HAP-1 (cell line): ENCODE measurements at regions not wholly inside any gene's neighbourhood (a gene's known extent, or its start where the extent isn't known, plus 50 kb on each side); places are given as distances from the start of the nearest gene placed in this dataset.
A peak's percentile ranks its signal among the peaks of the same experiment; 100 is the strongest.

ENCODE experiments used
- DNase-seq, 2 experiments: peaks; one replicate each; pipeline ENCODE4 v3.0.0-alpha.2; 2016 to 2020; ENCODE audit warnings: low spot score in 2 of 2
- H3K27me3 ChIP-seq: fragments of 250-450 bp; sonication (Bioruptor Pico); 2 replicates; pipeline ENCODE4 v1.5.1; 2020; ENCODE audit warnings: low read depth, mild to moderate bottlenecking, moderate library complexity
- H3K36me3 ChIP-seq: fragments of 250-450 bp; sonication (Bioruptor Pico); replicated peaks from 2 replicates; pipeline ENCODE4 v1.5.1; 2020; ENCODE audit warnings: mild to moderate bottlenecking
- H3K4me1 ChIP-seq: fragments of 250-450 bp; sonication (Bioruptor Pico); 2 replicates; pipeline ENCODE4 v1.5.1; 2020; ENCODE audit warnings: mild to moderate bottlenecking
- H3K4me3 ChIP-seq: fragments of 250-450 bp; sonication (Bioruptor Pico); 2 replicates; pipeline ENCODE4 v1.5.1; 2020; ENCODE audit warnings: mild to moderate bottlenecking, moderate library complexity
- H3K9me3 ChIP-seq: fragments of 250-450 bp; sonication (Bioruptor Pico); 2 replicates; pipeline ENCODE4 v1.5.1; 2020; ENCODE audit warnings: mild to moderate bottlenecking, moderate library complexity
- in situ Hi-C: fragments of 300-500 bp; cut with MboI; formaldehyde crosslinking; loops from 3 replicates; pipeline ENCODE4 v1.14.3; 2020; ENCODE audit warnings: low sequenced_read_pairs, inconsistent platforms, mixed read lengths

DNA sequence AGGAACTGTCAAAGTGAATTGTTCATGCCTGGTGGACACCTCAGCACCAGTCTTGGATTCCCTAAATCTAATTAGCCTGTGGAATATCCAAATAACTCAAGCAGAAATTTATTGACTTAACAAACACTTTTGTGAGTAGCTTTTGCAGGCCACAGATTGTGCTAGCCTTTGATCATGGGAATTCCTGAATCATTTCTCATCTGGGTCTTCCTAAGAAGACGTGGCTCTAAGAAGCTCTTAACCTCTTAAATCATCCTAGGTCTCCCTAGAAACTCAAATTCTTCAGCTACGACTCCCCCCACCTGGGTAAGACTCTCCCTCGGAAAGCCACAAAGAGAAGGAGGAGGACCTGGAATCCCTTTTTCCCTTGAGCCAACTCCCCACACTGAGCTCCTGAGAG, 53.8 kb upstream of the PSEN2 start:
- no peak for DNase-seq
- Histone ChIP-seq H3K36me3 (no peaks in the 10 kb centered on the region), H3K27me3 (no peaks in the 10 kb centered on the region), H3K4me1 (peaks cover 6% of the 10 kb centered on the region), H3K4me3 (no peak overlapping the region), H3K9me3 (no peaks in the 10 kb centered on the region)
- in situ Hi-C loops, result no loop called here

- Histone ChIP-seq H3K36me3 (no peaks in the 10 kb centered on the region), H3K27me3 (no peaks in the 10 kb centered on the region), H3K9me3 (no peaks in the 10 kb centered on the region), H3K4me1 (peaks cover 6% of the 10 kb centered on the region), H3K4me3 (no peak overlapping the region)
- peak; percentile 46 to 59 for DNase-seq
- in situ Hi-C loops, result no loop called here
Observed at GRCh38 chr1:226814751-226815537, 55.5 kb upstream of the PSEN2 start.

GRCh38 chr1:226813671-226814591, 56.5 kb upstream of the PSEN2 start:
- Histone ChIP-seq H3K4me3 (no peak overlapping the region), H3K9me3 (no peaks in the 10 kb centered on the region), H3K36me3 (no peaks in the 10 kb centered on the region), H3K4me1 (peaks cover 6% of the 10 kb centered on the region), H3K27me3 (no peaks in the 10 kb centered on the region)
- no peak for DNase-seq
- in situ Hi-C loops, result no loop called here

- H3K9me3 ChIP-seq, result no peaks in the 10 kb centered on the region
- no peaks in the 10 kb centered on the region for H3K36me3 ChIP-seq
- no peak overlapping the region for H3K4me3 ChIP-seq
- DNase-seq, result no peak
- no peaks in the 10 kb centered on the region for H3K27me3 ChIP-seq
- in situ Hi-C loops, result no loop called here
- peaks cover 6% of the 10 kb centered on the region for H3K4me1 ChIP-seq
Observed at GRCh38 chr1:226810681-226811080, 59.7 kb upstream of the PSEN2 start.

GRCh38 chr1:226809785-226810571, 60.4 kb upstream of the PSEN2 start:
- Histone ChIP-seq H3K4me3 (no peak overlapping the region), H3K4me1 (peaks cover under 1% of the 10 kb centered on the region; the same call in 1 of the 2 replicates), H3K36me3 (no peaks in the 10 kb centered on the region), H3K27me3 (no peaks in the 10 kb centered on the region), H3K9me3 (no peaks in the 10 kb centered on the region)
- in situ Hi-C loops, result no loop called here
- DNase-seq, result no peak

- H3K4me3 ChIP-seq, result no peak overlapping the region
- no peak for DNase-seq
- no peaks in the 10 kb centered on the region for H3K27me3 ChIP-seq
- no peaks in the 10 kb centered on the region for H3K4me1 ChIP-seq
- H3K9me3 ChIP-seq, result no peaks in the 10 kb centered on the region
- H3K36me3 ChIP-seq, result no peaks in the 10 kb centered on the region
- in situ Hi-C loops, result no loop called here
Observed at GRCh38 chr1:226808501-226808900, 61.9 kb upstream of the PSEN2 start.

GRCh38 chr1:226806988-226807387, 63.4 kb upstream of the PSEN2 start:
- Histone ChIP-seq H3K4me1 (no peaks in the 10 kb centered on the region), H3K9me3 (no peaks in the 10 kb centered on the region), H3K4me3 (no peak overlapping the region), H3K27me3 (no peaks in the 10 kb centered on the region), H3K36me3 (no peaks in the 10 kb centered on the region)
- in situ Hi-C loops, result no loop called here
- no peak for DNase-seq

DNA sequence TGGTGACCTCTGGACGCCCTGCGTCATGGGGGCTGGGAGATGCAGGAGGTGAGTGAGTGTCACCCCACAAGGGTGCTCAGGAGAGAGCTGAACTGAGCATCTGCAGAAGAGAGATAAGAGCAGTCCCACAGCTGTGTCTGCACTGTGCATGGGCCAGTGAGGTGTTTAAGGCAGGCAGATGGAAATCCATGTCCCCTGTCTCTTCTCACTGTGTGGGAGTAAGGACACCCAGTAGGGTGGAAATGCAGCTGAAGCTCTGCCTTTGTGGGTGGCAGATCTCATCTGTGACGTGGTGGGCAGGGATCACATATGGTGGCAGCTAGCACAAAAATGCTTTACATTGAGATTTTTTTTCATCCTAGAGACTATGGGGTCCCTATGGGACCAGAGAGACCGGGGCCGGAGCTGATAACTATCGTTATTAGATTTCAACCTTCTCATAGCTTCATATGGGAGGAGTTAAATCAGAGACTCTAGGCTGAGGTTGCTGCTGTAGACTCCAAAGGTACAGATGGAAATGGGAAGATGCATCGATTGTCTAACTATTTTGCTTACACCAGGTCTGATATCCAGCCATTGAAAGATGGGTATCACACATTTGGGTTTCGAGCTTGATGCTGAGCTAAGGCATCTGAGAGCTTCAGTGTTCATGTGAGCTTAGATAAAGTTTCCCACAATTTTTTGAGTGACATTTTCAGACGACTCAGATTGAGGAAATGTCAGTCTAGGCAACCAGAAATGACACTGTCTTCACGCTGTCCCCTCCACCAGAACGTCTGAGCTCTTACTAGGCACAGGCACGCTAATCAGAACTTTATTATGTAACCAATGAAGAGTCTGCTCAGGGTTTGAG, 65.3 kb upstream of the PSEN2 start:
- in situ Hi-C loops, result no loop called here
- Histone ChIP-seq H3K27me3 (no peaks in the 10 kb centered on the region), H3K36me3 (no peaks in the 10 kb centered on the region), H3K4me1 (no peaks in the 10 kb centered on the region), H3K4me3 (no peak overlapping the region), H3K9me3 (no peaks in the 10 kb centered on the region)
- DNase-seq, result no peak

DNA sequence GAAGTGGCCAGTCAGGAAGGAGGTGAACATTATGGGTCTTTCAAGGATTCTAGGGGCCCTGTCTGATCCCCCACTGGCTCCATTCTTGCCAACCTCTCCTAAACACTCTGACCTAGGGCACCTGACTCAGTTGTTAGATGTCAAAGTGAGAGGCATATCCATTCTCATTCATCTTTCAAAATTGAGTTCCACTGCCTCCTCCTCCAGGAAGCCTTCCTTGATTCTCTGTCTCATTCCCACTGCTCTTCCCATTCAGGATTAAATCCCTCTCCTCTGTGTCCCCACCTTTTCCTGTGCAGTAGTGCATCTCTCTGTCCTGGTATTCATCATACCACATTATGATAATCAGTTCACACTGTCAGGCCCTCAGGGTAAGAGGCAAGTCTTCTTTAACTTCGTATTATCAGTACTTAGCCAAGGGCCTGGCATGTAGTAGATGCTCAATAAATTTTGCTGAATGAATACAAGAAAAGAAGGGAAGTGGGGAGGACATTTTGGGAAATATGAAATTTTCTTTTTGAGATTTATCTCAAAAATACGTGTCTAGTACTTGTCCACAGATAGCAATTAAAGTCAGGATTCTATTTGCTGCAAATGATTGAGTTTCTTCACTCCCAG, 61.8 kb upstream of the ITPKB start:
- Histone ChIP-seq H3K4me1 (no peaks in the 10 kb centered on the region), H3K27me3 (no peaks in the 10 kb centered on the region), H3K36me3 (no peaks in the 10 kb centered on the region), H3K9me3 (no peaks in the 10 kb centered on the region), H3K4me3 (no peak overlapping the region)
- in situ Hi-C loops, result no loop called here
- no peak for DNase-seq

- Histone ChIP-seq H3K27me3 (no peaks in the 10 kb centered on the region), H3K9me3 (no peaks in the 10 kb centered on the region), H3K4me1 (no peaks in the 10 kb centered on the region), H3K4me3 (no peak overlapping the region), H3K36me3 (no peaks in the 10 kb centered on the region)
- DNase-seq, result no peak
- in situ Hi-C loops, result no loop called here
Observed at GRCh38 chr1:226799634-226800281, 60.7 kb upstream of the ITPKB start.

DNA sequence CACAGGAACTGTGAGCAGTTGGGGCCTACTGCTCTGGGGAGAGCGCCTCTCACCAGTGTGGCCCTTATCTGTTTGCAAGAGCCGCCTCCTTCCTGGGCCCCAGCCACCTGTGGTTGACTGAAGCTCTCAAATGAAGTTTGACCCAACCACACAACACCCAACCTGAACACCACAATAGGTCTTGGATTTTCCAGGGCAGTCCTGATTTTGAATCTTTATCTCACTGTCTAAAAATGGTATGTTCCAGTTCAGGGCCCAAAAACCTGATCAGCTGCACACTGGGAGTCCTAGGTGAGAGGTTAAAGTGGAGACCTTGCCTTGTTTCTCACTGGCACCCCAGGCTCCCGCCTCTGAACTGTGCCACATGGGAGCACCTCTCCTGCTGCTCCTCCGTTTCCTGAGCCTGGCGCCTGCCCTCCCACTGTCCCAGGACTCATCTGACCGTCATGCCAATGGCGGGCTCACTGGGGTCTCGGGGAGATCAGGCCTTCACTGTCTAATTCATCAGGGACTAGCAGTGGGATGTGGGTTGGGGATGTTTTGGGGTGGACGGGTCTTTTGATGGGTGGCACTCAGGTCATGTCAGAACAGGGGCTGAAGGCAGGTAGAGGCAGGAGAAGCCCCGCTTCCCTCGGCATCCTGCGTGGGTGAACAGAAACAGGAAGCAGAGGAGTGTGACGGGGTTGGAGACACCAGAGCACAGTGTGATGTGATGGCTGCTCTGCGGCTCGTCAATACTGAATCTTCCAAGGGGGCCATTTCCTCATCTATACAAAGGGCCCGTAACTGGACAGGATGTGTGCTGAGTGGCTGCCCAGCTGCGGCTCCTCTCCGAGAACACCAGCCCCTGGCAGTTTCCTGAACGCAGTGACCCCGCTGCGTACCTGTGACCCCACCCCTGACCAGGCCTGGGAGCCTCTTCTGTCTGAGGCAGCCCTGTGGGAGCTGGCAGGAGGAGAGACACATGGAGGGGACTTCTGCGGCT, 59.6 kb upstream of the ITPKB start:
- no peaks in the 10 kb centered on the region for H3K4me1 ChIP-seq
- no peaks in the 10 kb centered on the region for H3K9me3 ChIP-seq
- in situ Hi-C loops, result no loop called here
- DNase-seq, result no peak
- H3K27me3 ChIP-seq, result no peaks in the 10 kb centered on the region
- no peak overlapping the region for H3K4me3 ChIP-seq
- no peaks in the 10 kb centered on the region for H3K36me3 ChIP-seq
